KMS-11 (cell line): ENCODE measurements at regions not wholly inside any gene's neighbourhood (a gene's known extent, or its start where the extent isn't known, plus 50 kb on each side); places are given as distances from the start of the nearest gene placed in this dataset.

ENCODE experiments used
- H2AFZ ChIP-seq: fragments of 200-600 bp; sonication (generic); 2 replicates; pipeline ENCODE4 v1.6.1; 2016; ENCODE audit warnings: antibody characterized with exemption, mixed run types, low read depth
- H3K27ac ChIP-seq: fragments of 200-600 bp; sonication (generic); 2 replicates; pipeline ENCODE4 v1.6.1; 2016; ENCODE audit warnings: mild to moderate bottlenecking, mixed run types
- H3K27me3 ChIP-seq: fragments of 200-600 bp; sonication (generic); 2 replicates; pipeline ENCODE4 v1.6.1; 2017; ENCODE audit warnings: mild to moderate bottlenecking, low read depth, mixed run types, moderate library complexity; ENCODE audit not compliant: insufficient read depth
- H3K36me3 ChIP-seq: fragments of 200-600 bp; sonication (generic); 2 replicates; pipeline ENCODE4 v1.6.1; 2017; ENCODE audit warnings: mild to moderate bottlenecking, mixed run types; ENCODE audit not compliant: insufficient read depth
- H3K4me1 ChIP-seq: fragments of 200-600 bp; sonication (generic); 2 replicates; pipeline ENCODE4 v1.6.1; 2016; ENCODE audit warnings: mild to moderate bottlenecking, low read depth, mixed run types; ENCODE audit not compliant: poor library complexity, severe bottlenecking
- H3K4me2 ChIP-seq: fragments of 200-600 bp; sonication (generic); 2 replicates; pipeline ENCODE4 v1.7.0; 2016; ENCODE audit warnings: mild to moderate bottlenecking, mixed run types
- H3K4me3 ChIP-seq: fragments of 200-600 bp; sonication (generic); IDR thresholded peaks from 2 replicates; pipeline ENCODE4 v1.6.1; 2017; ENCODE audit warnings: low read depth, low read length, mixed read lengths; ENCODE audit not compliant: insufficient read depth
- H3K79me2 ChIP-seq: fragments of 200-600 bp; sonication (generic); 2 replicates; pipeline ENCODE4 v1.6.1; 2016; ENCODE audit warnings: low read depth, mixed run types; ENCODE audit not compliant: insufficient read depth
- H3K9ac ChIP-seq: fragments of 200-600 bp; sonication (generic); 2 replicates; pipeline ENCODE4 v1.6.1; 2016; ENCODE audit warnings: mild to moderate bottlenecking, mixed run types
- H4K20me1 ChIP-seq: fragments of 200-600 bp; sonication (generic); 2 replicates; pipeline ENCODE4 v1.6.1; 2016; ENCODE audit warnings: mild to moderate bottlenecking, mixed run types; ENCODE audit not compliant: insufficient read depth
- TF ChIP-seq, protein P1 (sequence below): fragments of 200-600 bp; sonication (generic); conservative IDR thresholded peaks from 2 replicates; pipeline ENCODE4 v1.6.1; 2017; ENCODE audit warnings: low read depth, mild to moderate bottlenecking, antibody characterized with exemption, low read length, moderate library complexity, mixed read lengths

DNA sequence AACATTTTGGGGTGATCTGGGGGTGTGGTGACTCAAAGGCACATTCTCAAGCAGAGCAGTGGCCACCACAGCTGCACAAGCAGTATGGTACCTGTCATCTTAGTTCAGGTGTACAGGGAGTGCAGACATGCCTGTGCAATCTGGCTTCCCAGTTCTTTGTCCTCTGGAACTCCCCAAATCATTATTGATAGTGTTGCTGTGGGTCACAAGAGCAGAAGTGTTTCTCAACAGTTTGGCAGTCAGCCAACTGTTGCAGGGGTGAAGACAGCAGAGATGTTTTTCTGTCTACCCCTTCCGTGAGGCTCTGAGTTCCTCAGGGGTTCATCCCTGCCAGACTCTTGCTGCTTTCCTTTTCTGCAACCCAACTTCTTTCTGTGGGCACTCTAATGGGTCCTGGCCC lies 206.5 kb upstream of the ZSWIM2 start:
- H3K9ac ChIP-seq = no peak overlapping the region
- H2AFZ ChIP-seq = peak overlapping the region; percentile 11; the same call in 1 of the 2 replicates
- H3K27ac ChIP-seq = peak overlapping the region; percentile 71; the same call in 1 of the 2 replicates
- H3K4me2 ChIP-seq = peak overlapping the region; percentile 44
- H3K4me1 ChIP-seq = peaks cover 75% of the 10 kb centered on the region
- TF ChIP-seq, protein P1, sequence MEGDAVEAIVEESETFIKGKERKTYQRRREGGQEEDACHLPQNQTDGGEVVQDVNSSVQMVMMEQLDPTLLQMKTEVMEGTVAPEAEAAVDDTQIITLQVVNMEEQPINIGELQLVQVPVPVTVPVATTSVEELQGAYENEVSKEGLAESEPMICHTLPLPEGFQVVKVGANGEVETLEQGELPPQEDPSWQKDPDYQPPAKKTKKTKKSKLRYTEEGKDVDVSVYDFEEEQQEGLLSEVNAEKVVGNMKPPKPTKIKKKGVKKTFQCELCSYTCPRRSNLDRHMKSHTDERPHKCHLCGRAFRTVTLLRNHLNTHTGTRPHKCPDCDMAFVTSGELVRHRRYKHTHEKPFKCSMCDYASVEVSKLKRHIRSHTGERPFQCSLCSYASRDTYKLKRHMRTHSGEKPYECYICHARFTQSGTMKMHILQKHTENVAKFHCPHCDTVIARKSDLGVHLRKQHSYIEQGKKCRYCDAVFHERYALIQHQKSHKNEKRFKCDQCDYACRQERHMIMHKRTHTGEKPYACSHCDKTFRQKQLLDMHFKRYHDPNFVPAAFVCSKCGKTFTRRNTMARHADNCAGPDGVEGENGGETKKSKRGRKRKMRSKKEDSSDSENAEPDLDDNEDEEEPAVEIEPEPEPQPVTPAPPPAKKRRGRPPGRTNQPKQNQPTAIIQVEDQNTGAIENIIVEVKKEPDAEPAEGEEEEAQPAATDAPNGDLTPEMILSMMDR = no peak
- H3K79me2 ChIP-seq = no peaks in the 10 kb centered on the region
- H3K27me3 ChIP-seq = no peaks in the 10 kb centered on the region
- H3K36me3 ChIP-seq = no peaks in the 10 kb centered on the region
- no peak overlapping the region for H3K4me3 ChIP-seq
- H4K20me1 ChIP-seq = no peaks in the 10 kb centered on the region

DNA sequence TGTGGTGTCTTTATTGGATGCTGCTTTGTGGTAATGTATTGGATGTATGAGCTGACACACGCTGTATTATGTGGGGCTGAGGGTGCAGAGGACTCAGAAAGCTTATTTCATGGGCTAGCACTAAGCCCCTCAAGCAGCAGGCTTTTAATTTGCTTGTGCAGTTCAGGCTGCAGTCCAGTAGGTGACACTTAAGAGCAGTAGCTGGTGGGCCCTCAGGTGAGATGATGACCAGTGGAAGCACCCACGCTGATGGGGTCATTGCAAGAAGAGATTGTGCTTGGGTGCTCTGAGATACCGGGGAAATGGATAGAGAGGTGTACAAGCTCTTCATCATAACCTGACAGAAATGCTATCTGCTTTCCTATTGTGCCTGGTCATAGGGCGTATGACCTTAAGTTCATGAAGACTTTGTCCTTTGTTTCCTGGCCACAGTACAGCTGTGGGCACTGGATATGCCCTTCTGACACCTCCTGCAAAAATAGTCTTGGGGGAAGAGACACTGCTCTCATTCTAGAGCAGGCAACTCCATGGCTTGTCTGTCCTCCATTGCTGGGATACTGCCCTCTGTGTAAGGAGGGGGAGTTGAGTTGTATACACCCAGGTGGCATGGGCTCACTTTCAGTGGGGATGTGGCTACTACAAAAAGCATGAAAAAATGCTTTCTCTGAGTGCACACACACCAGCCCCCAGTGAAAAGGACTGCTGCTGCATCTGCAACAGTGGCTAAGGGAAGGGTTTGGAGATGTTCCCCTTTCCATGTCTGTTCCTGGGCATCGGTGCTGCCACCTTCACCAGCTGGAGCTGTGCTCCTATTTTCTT lies 205.7 kb upstream of the ZSWIM2 start:
- H3K4me3 ChIP-seq = no peak overlapping the region
- TF ChIP-seq, protein P1 = peak; percentile 34
- H3K9ac ChIP-seq = no peak overlapping the region
- H3K27me3 ChIP-seq = no peaks in the 10 kb centered on the region
- peak overlapping the region; percentile 11; the same call in 1 of the 2 replicates for H2AFZ ChIP-seq
- H3K79me2 ChIP-seq = no peaks in the 10 kb centered on the region
- H3K36me3 ChIP-seq = no peaks in the 10 kb centered on the region
- H3K4me1 ChIP-seq = peaks cover 81% of the 10 kb centered on the region
- no peaks in the 10 kb centered on the region for H4K20me1 ChIP-seq
- peak overlapping the region; percentile 79 for H3K4me2 ChIP-seq
- peak overlapping the region; percentile 71; the same call in 1 of the 2 replicates for H3K27ac ChIP-seq

DNA sequence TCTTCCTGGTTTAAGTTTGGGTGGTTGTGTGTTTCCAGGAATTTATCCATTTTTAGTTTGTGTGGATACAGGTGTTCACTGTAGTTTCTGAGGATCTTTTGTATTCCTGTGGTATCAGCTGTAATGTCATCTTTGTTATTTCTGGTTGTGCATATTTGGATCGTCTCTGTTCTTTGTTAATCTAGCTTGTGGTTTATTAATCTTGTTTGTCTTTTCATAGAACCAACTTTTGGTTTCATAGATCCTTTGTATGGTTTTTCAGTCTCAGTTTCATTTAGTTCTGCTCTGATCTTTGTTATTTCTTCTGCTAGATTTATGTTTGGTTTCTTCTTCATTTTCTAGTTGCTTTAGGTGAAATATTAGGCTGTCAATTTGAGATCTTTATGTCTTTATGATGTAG lies 202.4 kb upstream of the ZSWIM2 start:
- Histone ChIP-seq H3K27me3 (no peaks in the 10 kb centered on the region), H3K4me1 (peaks cover 78% of the 10 kb centered on the region), H3K27ac (peak overlapping the region; percentile 71), H3K9ac (peak overlapping the region; percentile 24; the same call in 1 of the 2 replicates), H3K36me3 (no peaks in the 10 kb centered on the region), H3K79me2 (no peaks in the 10 kb centered on the region), H4K20me1 (no peaks in the 10 kb centered on the region), H3K4me3 (peak overlapping the region; percentile 78), H2AFZ (peak overlapping the region; percentile 4; the same call in 1 of the 2 replicates), H3K4me2 (peak overlapping the region; percentile 79)
- TF ChIP-seq, protein P1 = no peak

DNA sequence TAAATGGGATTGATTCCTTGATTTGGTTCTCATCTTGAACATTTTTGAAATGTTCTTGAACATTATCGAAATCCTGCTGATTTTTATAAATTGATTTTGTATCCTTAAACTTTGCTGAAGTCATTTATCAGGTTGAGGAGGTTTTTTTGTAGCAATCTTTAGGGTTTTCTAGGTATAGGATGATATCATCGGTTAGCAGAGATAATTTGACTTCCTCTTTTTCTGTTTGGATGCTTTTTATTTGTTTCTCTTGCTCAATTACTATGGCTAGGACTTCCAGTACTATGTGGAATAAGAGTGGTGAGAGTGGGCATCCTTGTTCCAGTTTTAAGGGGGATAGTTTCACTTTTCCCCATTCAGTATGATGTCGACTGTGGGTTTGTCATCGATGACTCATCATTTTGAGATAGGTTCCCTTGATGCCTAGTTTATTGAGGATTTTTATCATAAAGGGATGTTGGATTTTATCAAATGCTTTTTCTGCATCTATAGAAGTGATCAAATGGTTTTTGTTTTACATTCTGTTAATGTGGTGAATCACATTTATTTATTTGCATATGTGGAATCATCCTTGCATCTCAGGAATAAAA lies 201.5 kb upstream of the ZSWIM2 start:
- H3K4me3 ChIP-seq = peak overlapping the region; percentile 78
- peak overlapping the region; percentile 11; the same call in 1 of the 2 replicates for H3K9ac ChIP-seq
- H3K79me2 ChIP-seq = no peaks in the 10 kb centered on the region
- no peaks in the 10 kb centered on the region for H3K27me3 ChIP-seq
- peaks cover 78% of the 10 kb centered on the region for H3K4me1 ChIP-seq
- peak overlapping the region; percentile 79 for H3K4me2 ChIP-seq
- H2AFZ ChIP-seq = 0 out of 2 replicates have a peak overlapping the region, but pooled peaks have one; percentile 2
- no peaks in the 10 kb centered on the region for H3K36me3 ChIP-seq
- no peaks in the 10 kb centered on the region for H4K20me1 ChIP-seq
- TF ChIP-seq, protein P1 = no peak
- H3K27ac ChIP-seq = peak overlapping the region; percentile 71
